ENCODE measurements at regions not wholly inside any gene's neighbourhood (a gene's known extent, or its start where the extent isn't known, plus 50 kb on each side); places are given as distances from the start of the nearest gene placed in this dataset.

- no peaks in the 10 kb centered on the region for H3K4me1 ChIP-seq (ENCODE audit: control insufficient read depth in 2 of 2, insufficient read depth in 2 of 2, low read length in 2 of 2)
- no peaks in the 10 kb centered on the region for H3K9me3 Mint-ChIP-seq
- H3K27ac Mint-ChIP-seq: no peak overlapping the region
- ATAC-seq: no peak
- no peak for DNase-seq
- no peaks in the 10 kb centered on the region for H3K36me3 ChIP-seq (ENCODE audit: control insufficient read depth in 2 of 3, insufficient read depth in 3 of 3, low read length in 3 of 3)
- H3K9me3 ChIP-seq (ENCODE audit: control insufficient read depth in 2 of 3, low read length in 3 of 3): no peaks in the 10 kb centered on the region
- no peak overlapping the region for H3K4me3 Mint-ChIP-seq
- no peak overlapping the region for H3K27ac ChIP-seq (ENCODE audit: low read depth, low read length)
- CTCF ChIA-PET: no interaction called here
- peaks cover 0 to 4% of the 10 kb centered on the region in 2 donors for H3K27me3 ChIP-seq (ENCODE audit: control insufficient read depth in 2 of 2, insufficient read depth in 2 of 2, low read length in 2 of 2)
- peaks cover 0 to 5% (median 0%) of the 10 kb centered on the region in 5 donors for H3K27me3 Mint-ChIP-seq
- H3K36me3 Mint-ChIP-seq: no peaks in the 10 kb centered on the region
- no peak overlapping the region for H3K4me3 ChIP-seq (ENCODE audit: low read length)
- intact Hi-C loops (cut with micrococcal nuclease): no loop called here
- POLR2A ChIA-PET: no interaction called here
- no peaks in the 10 kb centered on the region for H3K4me1 Mint-ChIP-seq
Observed at GRCh38 chr11:8740129-8740528, 57.5 kb downstream of the RPL27A start.

DNA sequence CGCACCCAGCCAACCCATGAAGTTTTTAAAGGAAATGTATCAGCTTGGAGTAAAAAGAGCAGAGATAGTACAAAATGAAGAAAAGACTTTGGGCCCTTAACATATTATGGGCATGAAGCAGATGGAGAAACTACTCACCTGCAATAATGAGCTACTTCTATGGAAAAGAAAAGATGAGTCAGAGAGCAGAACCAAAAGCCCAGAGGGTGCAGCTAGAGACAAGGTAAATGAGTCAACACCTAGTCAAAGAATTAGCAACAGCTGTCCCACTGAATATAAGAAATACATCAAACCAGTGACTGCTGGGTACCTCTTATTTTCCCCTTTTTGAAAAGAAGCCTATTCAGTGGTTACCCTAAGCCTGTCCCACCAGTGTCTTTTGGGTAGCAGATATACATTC, 61.8 kb downstream of the RPL27A start:
- peaks cover 0 to 22% (median 9%) of the 10 kb centered on the region in 5 donors for H3K27me3 Mint-ChIP-seq

GRCh38 chr11:8745431-8746253, 63.0 kb downstream of the RPL27A start:
- no peak overlapping the region for H3K4me3 ChIP-seq (ENCODE audit: low read length)
- no peaks in the 10 kb centered on the region for H3K4me1 ChIP-seq (ENCODE audit: control insufficient read depth in 2 of 2, insufficient read depth in 2 of 2, low read length in 2 of 2)
- H3K27me3 ChIP-seq (ENCODE audit: control insufficient read depth in 2 of 2, insufficient read depth in 2 of 2, low read length in 2 of 2): no peaks in the 10 kb centered on the region
- CTCF ChIA-PET: no interaction called here
- DNase-seq (no peak), ATAC-seq (no peak)
- POLR2A ChIA-PET: no interaction called here
- Mint-ChIP-seq H3K27me3 (peaks cover 0 to 22% (median 11%) of the 10 kb centered on the region in 5 donors), H3K4me3 (no peak overlapping the region), H3K36me3 (no peaks in the 10 kb centered on the region), H3K27ac (no peak overlapping the region), H3K9me3 (no peaks in the 10 kb centered on the region), H3K4me1 (no peaks in the 10 kb centered on the region)
- no peaks in the 10 kb centered on the region for H3K36me3 ChIP-seq (ENCODE audit: control insufficient read depth in 2 of 3, insufficient read depth in 3 of 3, low read length in 3 of 3)
- no peaks in the 10 kb centered on the region for H3K9me3 ChIP-seq (ENCODE audit: control insufficient read depth in 2 of 3, low read length in 3 of 3)
- H3K27ac ChIP-seq (ENCODE audit: low read depth, low read length): no peak overlapping the region
- intact Hi-C loops (cut with micrococcal nuclease): no loop called here

More for the DNA sequence above, 61.8 kb downstream of the RPL27A start:
- intact Hi-C loops (cut with micrococcal nuclease): no loop called here
- Histone ChIP-seq H3K27ac (ENCODE audit: low read depth, low read length) (no peak overlapping the region), H3K36me3 (ENCODE audit: control insufficient read depth in 2 of 3, insufficient read depth in 3 of 3, low read length in 3 of 3) (no peaks in the 10 kb centered on the region), H3K4me3 (ENCODE audit: low read length) (no peak overlapping the region), H3K9me3 (ENCODE audit: control insufficient read depth in 2 of 3, low read length in 3 of 3) (no peaks in the 10 kb centered on the region), H3K27me3 (ENCODE audit: control insufficient read depth in 2 of 2, insufficient read depth in 2 of 2, low read length in 2 of 2) (no peaks in the 10 kb centered on the region), H3K4me1 (ENCODE audit: control insufficient read depth in 2 of 2, insufficient read depth in 2 of 2, low read length in 2 of 2) (no peaks in the 10 kb centered on the region)
- H3K27ac Mint-ChIP-seq: no peak overlapping the region
- H3K9me3 Mint-ChIP-seq: no peaks in the 10 kb centered on the region
- H3K4me3 Mint-ChIP-seq: no peak overlapping the region
- no peaks in the 10 kb centered on the region for H3K4me1 Mint-ChIP-seq
- ATAC-seq (no peak), DNase-seq (no peak)
- CTCF ChIA-PET: no interaction called here
- H3K36me3 Mint-ChIP-seq: no peaks in the 10 kb centered on the region
- POLR2A ChIA-PET: no interaction called here

GRCh38 chr11:8746331-8746974, 63.9 kb downstream of the RPL27A start:
- ChIA-PET CTCF (no interaction called here), POLR2A (no interaction called here)
- H3K4me3 ChIP-seq (ENCODE audit: low read length): no peak overlapping the region
- no peaks in the 10 kb centered on the region for H3K9me3 ChIP-seq (ENCODE audit: control insufficient read depth in 2 of 3, low read length in 3 of 3)
- H3K27ac ChIP-seq (ENCODE audit: low read depth, low read length): no peak overlapping the region
- Mint-ChIP-seq H3K27ac (no peak overlapping the region), H3K4me3 (no peak overlapping the region), H3K4me1 (no peaks in the 10 kb centered on the region), H3K9me3 (peaks cover 0 to 2% (median 0%) of the 10 kb centered on the region in 11 donors), H3K36me3 (peaks cover 0 to 1% (median 0%) of the 10 kb centered on the region in 5 donors), H3K27me3 (peaks cover 0 to 24% (median 13%) of the 10 kb centered on the region in 5 donors)
- H3K4me1 ChIP-seq (ENCODE audit: control insufficient read depth in 2 of 2, insufficient read depth in 2 of 2, low read length in 2 of 2): no peaks in the 10 kb centered on the region
- no peaks in the 10 kb centered on the region for H3K27me3 ChIP-seq (ENCODE audit: control insufficient read depth in 2 of 2, insufficient read depth in 2 of 2, low read length in 2 of 2)
- H3K36me3 ChIP-seq (ENCODE audit: control insufficient read depth in 2 of 3, insufficient read depth in 3 of 3, low read length in 3 of 3): no peaks in the 10 kb centered on the region
- DNase-seq (no peak), ATAC-seq (no peak)
- intact Hi-C loops (cut with micrococcal nuclease): no loop called here

DNA sequence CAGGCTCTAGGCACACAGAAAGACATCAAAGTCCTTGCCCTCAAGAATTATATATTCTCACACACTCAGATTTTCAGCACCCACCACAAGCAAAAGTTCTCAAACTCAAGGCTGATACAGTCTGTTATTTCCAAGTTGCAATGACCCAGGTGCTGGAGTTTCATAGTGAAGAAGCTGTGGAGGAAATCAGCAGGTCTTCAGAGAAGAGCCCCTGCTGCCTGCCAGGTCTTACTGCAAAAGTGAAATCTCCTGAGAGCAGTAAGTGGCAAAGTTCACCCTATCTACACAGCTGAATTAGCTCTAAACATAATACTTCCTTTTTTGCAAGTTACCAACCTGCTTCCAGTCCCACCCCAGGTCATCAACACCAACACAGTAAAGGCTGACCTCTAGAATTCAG, 64.6 kb downstream of the RPL27A start:
- Mint-ChIP-seq H3K9me3 (peaks cover 0 to 3% (median 0%) of the 10 kb centered on the region in 11 donors), H3K4me1 (no peaks in the 10 kb centered on the region), H3K27ac (no peak overlapping the region), H3K27me3 (peaks cover 5 to 30% (median 17%) of the 10 kb centered on the region in 5 donors), H3K36me3 (peaks cover 0 to 5% (median 0%) of the 10 kb centered on the region in 5 donors), H3K4me3 (no peak overlapping the region)
- Histone ChIP-seq H3K4me1 (ENCODE audit: control insufficient read depth in 2 of 2, insufficient read depth in 2 of 2, low read length in 2 of 2) (no peaks in the 10 kb centered on the region), H3K27ac (ENCODE audit: low read depth, low read length) (no peak overlapping the region), H3K4me3 (ENCODE audit: low read length) (no peak overlapping the region), H3K9me3 (ENCODE audit: control insufficient read depth in 2 of 3, low read length in 3 of 3) (no peaks in the 10 kb centered on the region), H3K36me3 (ENCODE audit: control insufficient read depth in 2 of 3, insufficient read depth in 3 of 3, low read length in 3 of 3) (no peaks in the 10 kb centered on the region), H3K27me3 (ENCODE audit: control insufficient read depth in 2 of 2, insufficient read depth in 2 of 2, low read length in 2 of 2) (no peaks in the 10 kb centered on the region)
- CTCF ChIA-PET: no interaction called here
- intact Hi-C loops (cut with micrococcal nuclease): no loop called here
- no peak for DNase-seq
- POLR2A ChIA-PET: no interaction called here
- no peak for ATAC-seq

DNA sequence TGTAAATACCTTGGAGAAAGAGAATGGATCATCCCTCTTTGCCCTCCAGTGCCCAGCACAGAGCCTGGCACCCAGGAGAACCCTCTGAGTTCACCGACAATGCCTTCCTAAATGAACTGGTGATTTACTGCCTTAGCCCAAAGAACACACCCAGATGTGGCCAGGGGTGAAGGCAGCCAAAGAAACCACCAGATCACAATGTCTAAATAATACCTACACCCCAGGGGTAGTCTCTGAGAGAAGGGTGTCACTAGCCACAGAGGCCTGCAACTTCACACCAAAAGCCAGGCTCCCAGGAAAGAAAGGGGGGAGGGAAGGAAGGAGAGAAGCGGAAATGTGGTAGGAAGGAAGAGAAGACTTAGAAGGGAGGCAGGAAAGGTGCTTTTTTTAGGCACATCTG, 65.7 kb downstream of the RPL27A start:
- no peak for ATAC-seq
- intact Hi-C loops (cut with micrococcal nuclease): no loop called here

DNA sequence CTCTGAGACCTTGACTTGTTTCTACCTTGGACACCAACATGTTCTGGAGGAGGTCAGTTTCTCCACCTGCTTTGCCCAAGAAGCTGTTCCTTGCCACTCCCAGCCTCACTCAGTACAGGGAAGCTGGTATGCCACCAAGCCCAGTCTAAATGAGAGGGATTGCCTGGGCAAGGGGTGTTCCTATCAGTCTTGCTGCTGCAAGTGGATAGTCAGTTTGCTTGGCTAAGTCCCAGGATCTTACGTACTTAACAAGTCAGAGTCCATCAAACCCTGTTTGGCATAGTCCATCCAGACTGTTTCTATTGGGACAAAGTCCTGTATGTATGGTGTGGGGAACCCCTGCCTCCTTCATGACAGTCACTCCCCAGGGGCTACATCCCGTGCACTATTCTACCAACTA, 66.6 kb downstream of the RPL27A start:
- Mint-ChIP-seq H3K9me3 (peaks cover 0 to 3% (median 0%) of the 10 kb centered on the region in 11 donors), H3K36me3 (peaks cover 0 to 5% (median 0%) of the 10 kb centered on the region in 5 donors), H3K27me3 (peaks cover 5 to 30% (median 21%) of the 10 kb centered on the region in 5 donors), H3K4me1 (no peaks in the 10 kb centered on the region), H3K4me3 (no peak overlapping the region), H3K27ac (no peak overlapping the region)
- H3K36me3 ChIP-seq (ENCODE audit: control insufficient read depth in 2 of 3, insufficient read depth in 3 of 3, low read length in 3 of 3): no peaks in the 10 kb centered on the region
- no peak overlapping the region for H3K27ac ChIP-seq (ENCODE audit: low read depth, low read length)
- intact Hi-C loops (cut with micrococcal nuclease): no loop called here
- DNase-seq (no peak), ATAC-seq (no peak)
- no peak overlapping the region for H3K4me3 ChIP-seq (ENCODE audit: low read length)
- no peaks in the 10 kb centered on the region for H3K4me1 ChIP-seq (ENCODE audit: control insufficient read depth in 2 of 2, insufficient read depth in 2 of 2, low read length in 2 of 2)
- no peaks in the 10 kb centered on the region for H3K9me3 ChIP-seq (ENCODE audit: control insufficient read depth in 2 of 3, low read length in 3 of 3)
- H3K27me3 ChIP-seq (ENCODE audit: control insufficient read depth in 2 of 2, insufficient read depth in 2 of 2, low read length in 2 of 2): no peaks in the 10 kb centered on the region
- ChIA-PET POLR2A (no interaction called here), CTCF (no interaction called here)

More for the DNA sequence above, 65.7 kb downstream of the RPL27A start:
- Histone ChIP-seq H3K4me3 (ENCODE audit: low read length) (no peak overlapping the region), H3K4me1 (ENCODE audit: control insufficient read depth in 2 of 2, insufficient read depth in 2 of 2, low read length in 2 of 2) (no peaks in the 10 kb centered on the region), H3K27me3 (ENCODE audit: control insufficient read depth in 2 of 2, insufficient read depth in 2 of 2, low read length in 2 of 2) (no peaks in the 10 kb centered on the region), H3K36me3 (ENCODE audit: control insufficient read depth in 2 of 3, insufficient read depth in 3 of 3, low read length in 3 of 3) (no peaks in the 10 kb centered on the region), H3K9me3 (ENCODE audit: control insufficient read depth in 2 of 3, low read length in 3 of 3) (no peaks in the 10 kb centered on the region), H3K27ac (ENCODE audit: low read depth, low read length) (no peak overlapping the region)
- POLR2A ChIA-PET: no interaction called here
- DNase-seq: no peak
- H3K27ac Mint-ChIP-seq: no peak overlapping the region
- H3K4me1 Mint-ChIP-seq: no peaks in the 10 kb centered on the region
- H3K27me3 Mint-ChIP-seq: peaks cover 5 to 30% (median 17%) of the 10 kb centered on the region in 5 donors
- no peak overlapping the region for H3K4me3 Mint-ChIP-seq
- CTCF ChIA-PET: no interaction called here
- peaks cover 0 to 3% (median 0%) of the 10 kb centered on the region in 11 donors for H3K9me3 Mint-ChIP-seq
- peaks cover 0 to 5% (median 0%) of the 10 kb centered on the region in 5 donors for H3K36me3 Mint-ChIP-seq

Data from naive thymus-derived CD4-positive, alpha-beta T cell (primary cell).